Stimulated activated CD4-positive, alpha-beta T cell treated with anti-CD3 and anti-CD28 coated beads, Interleukin-4, amount 100 ng/mL, for 24 hours (primary cell): ENCODE measurements at regions not wholly inside any gene's neighbourhood (a gene's known extent, or its start where the extent isn't known, plus 50 kb on each side); places are given as distances from the start of the nearest gene placed in this dataset.
"Not testable (repeated sequence)": the region's sequence is repeated elsewhere in the genome, so short reads cannot be mapped to it uniquely, and the experiment has no call there.

Experiments used
- DNase-seq: peaks from one replicate; pipeline ENCODE4 v3.0.0-alpha.2; 2020

- DNase-seq = no peak
These were observed 646.1 kb downstream of the RAPGEF2 start for GRCh38 chr4:159748834-159749444.

- no peak for DNase-seq
These were observed 654.6 kb downstream of the RAPGEF2 start for GRCh38 chr4:159757499-159757898.

- DNase-seq = no peak
These were observed 655.2 kb downstream of the RAPGEF2 start for GRCh38 chr4:159758061-159758460.

GRCh38 chr4:159762672-159763071 is 659.8 kb downstream of the RAPGEF2 start:
- DNase-seq = no peak

- DNase-seq = no peak
These were observed 661.6 kb downstream of the RAPGEF2 start for GRCh38 chr4:159764343-159764952.

GRCh38 chr4:159765382-159765781 is 662.5 kb downstream of the RAPGEF2 start:
- DNase-seq = no peak

- DNase-seq = no peak
These were observed 663.4 kb downstream of the RAPGEF2 start for GRCh38 chr4:159766241-159766640.

GRCh38 chr4:159767406-159767805 is 664.5 kb downstream of the RAPGEF2 start:
- no peak for DNase-seq

- DNase-seq = no peak
These were observed 665.1 kb downstream of the RAPGEF2 start for GRCh38 chr4:159768016-159768415.

- DNase-seq = no peak
These were observed 667.5 kb downstream of the RAPGEF2 start for GRCh38 chr4:159770401-159770800.

GRCh38 chr4:159770969-159771368 is 668.1 kb downstream of the RAPGEF2 start:
- no peak for DNase-seq

GRCh38 chr4:159776961-159777360 is 674.1 kb downstream of the RAPGEF2 start:
- DNase-seq = no peak

GRCh38 chr4:159777689-159778088 is 674.8 kb downstream of the RAPGEF2 start:
- no peak for DNase-seq

GRCh38 chr4:159778298-159778697 is 675.4 kb downstream of the RAPGEF2 start:
- DNase-seq = no peak

- DNase-seq = no peak
These were observed 676.8 kb downstream of the RAPGEF2 start for GRCh38 chr4:159779716-159780115.

GRCh38 chr4:159780196-159780922 is 677.5 kb downstream of the RAPGEF2 start:
- no peak for DNase-seq

GRCh38 chr4:159787901-159788300 is 685.0 kb downstream of the RAPGEF2 start:
- DNase-seq = no peak

- no peak for DNase-seq
These were observed 688.5 kb downstream of the RAPGEF2 start for GRCh38 chr4:159791334-159791733.

GRCh38 chr4:159804592-159804991 is 701.7 kb downstream of the RAPGEF2 start:
- not testable (repeated sequence) for DNase-seq

- DNase-seq = no peak
These were observed 720.9 kb downstream of the RAPGEF2 start for GRCh38 chr4:159823743-159824142.

- DNase-seq = no peak
These were observed 725.8 kb downstream of the RAPGEF2 start for GRCh38 chr4:159828687-159829086.

GRCh38 chr4:159829184-159829583 is 726.3 kb downstream of the RAPGEF2 start:
- DNase-seq = no peak

- DNase-seq = no peak
These were observed 734.2 kb downstream of the RAPGEF2 start for GRCh38 chr4:159837071-159837470.

- DNase-seq = no peak
These were observed 752.9 kb downstream of the RAPGEF2 start for GRCh38 chr4:159855731-159856130.
